HG03521 (cell line): ENCODE measurements at regions not wholly inside any gene's neighbourhood (a gene's known extent, or its start where the extent isn't known, plus 50 kb on each side); places are given as distances from the start of the nearest gene placed in this dataset.
"Not testable (repeated sequence)": the region's sequence is repeated elsewhere in the genome, so short reads cannot be mapped to it uniquely, and the experiment has no call there.

Experiments
- ATAC-seq: cut with Tn5 transposase; IDR thresholded peaks from one replicate; pipeline ENCODE4 v1.9.1; 2021; ENCODE audit warnings: mild to moderate bottlenecking, moderate library complexity; ENCODE audit not compliant: unreplicated experiment

DNA sequence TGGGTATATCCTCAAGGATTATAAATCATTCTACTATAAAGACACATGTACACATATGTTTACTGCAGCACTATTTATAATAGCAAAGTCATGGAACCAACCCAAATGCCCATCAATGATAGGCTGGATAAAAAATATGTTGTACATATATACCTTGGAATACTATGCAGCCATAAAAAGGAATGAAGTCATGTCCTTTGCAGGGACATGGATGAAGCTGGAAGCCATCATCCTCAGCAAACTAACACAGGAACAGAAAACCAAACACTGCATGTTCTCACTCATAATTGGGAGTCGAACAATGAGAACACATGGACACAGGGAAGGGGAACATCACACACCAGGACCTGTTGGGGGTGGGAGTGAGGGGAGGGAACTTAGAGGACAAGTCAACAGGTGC lies 715.0 kb upstream of the ADGRB3 start:
- ATAC-seq, result not testable (repeated sequence)

GRCh38 chr6:67916399-67916798 lies 718.7 kb upstream of the ADGRB3 start:
- ATAC-seq, result no peak

- ATAC-seq, result no peak
Observed at GRCh38 chr6:67914419-67914818, 720.7 kb upstream of the ADGRB3 start.

- no peak for ATAC-seq
Observed at GRCh38 chr6:67909354-67909753, 725.7 kb upstream of the ADGRB3 start.

- no peak for ATAC-seq
Observed at GRCh38 chr6:67908379-67908778, 726.7 kb upstream of the ADGRB3 start.

DNA sequence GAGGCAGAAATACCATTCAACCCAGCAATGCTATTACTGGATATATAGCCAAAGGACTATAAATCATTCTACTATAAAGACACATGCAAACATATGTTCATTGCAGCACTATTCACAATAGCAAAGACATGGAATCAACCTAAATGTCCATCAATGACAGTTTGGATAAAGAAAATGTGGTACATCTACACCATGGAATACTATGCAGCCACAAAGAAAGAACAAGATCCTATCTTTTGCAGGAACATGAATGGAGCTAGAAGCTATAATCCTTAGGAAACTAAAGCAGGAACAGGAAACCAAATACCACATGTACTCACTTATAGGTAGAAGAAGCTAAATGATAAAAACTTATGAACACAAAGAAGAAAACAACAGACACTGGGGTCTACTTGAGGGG lies 730.3 kb upstream of the ADGRB3 start:
- not testable (repeated sequence) for ATAC-seq

GRCh38 chr6:67898875-67899274 lies 736.2 kb upstream of the ADGRB3 start:
- ATAC-seq, result no peak

DNA sequence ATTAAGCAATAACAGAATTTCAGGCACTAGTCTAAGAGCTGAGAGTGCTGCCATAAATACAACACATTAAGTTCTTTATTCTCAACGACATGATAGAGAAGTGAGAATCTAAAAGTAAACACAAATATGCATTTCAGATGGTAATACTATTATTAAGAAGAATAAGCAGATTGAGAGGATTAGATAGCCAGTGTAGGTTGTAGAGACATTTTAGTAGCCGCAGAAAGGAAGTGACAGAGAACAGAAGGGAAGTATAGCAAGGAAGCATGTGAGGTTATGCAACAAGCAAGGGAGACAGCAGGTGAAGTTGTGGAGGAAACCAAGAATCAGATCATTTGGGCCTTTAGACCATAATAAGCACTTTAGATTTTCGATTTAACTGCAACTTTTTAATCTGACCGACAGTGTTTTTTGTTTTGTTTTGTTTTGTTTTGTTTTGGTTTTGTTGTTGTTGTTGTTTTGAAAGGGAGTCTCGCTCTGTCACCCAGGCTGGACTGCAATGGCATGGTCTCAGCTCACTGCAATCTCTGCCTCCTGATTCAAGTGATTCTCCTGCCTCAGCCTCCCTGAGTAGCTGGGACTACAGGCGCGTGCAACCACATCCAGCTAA lies 737.0 kb upstream of the ADGRB3 start:
- ATAC-seq, result no peak

GRCh38 chr6:67896476-67896875 lies 738.6 kb upstream of the ADGRB3 start:
- no peak for ATAC-seq

DNA sequence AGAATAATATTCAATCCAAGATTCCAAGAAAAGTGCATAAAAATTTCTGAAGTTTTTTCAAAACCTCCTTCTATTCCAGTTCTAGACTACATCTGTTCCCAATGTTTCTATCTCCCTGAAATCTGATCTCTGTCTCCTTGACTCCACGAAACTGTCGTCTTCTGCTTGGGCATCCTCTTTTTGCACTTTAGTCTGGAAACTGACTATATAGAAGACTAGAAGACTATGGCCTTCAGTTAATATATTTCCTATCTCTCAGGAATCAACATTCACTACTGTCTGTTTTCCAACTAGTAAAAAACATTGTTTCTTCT lies 745.4 kb upstream of the ADGRB3 start:
- ATAC-seq, result no peak

- no peak for ATAC-seq
Observed at GRCh38 chr6:67888886-67889681, 746.0 kb upstream of the ADGRB3 start.

GRCh38 chr6:67888546-67888885 lies 746.6 kb upstream of the ADGRB3 start:
- no peak for ATAC-seq

DNA sequence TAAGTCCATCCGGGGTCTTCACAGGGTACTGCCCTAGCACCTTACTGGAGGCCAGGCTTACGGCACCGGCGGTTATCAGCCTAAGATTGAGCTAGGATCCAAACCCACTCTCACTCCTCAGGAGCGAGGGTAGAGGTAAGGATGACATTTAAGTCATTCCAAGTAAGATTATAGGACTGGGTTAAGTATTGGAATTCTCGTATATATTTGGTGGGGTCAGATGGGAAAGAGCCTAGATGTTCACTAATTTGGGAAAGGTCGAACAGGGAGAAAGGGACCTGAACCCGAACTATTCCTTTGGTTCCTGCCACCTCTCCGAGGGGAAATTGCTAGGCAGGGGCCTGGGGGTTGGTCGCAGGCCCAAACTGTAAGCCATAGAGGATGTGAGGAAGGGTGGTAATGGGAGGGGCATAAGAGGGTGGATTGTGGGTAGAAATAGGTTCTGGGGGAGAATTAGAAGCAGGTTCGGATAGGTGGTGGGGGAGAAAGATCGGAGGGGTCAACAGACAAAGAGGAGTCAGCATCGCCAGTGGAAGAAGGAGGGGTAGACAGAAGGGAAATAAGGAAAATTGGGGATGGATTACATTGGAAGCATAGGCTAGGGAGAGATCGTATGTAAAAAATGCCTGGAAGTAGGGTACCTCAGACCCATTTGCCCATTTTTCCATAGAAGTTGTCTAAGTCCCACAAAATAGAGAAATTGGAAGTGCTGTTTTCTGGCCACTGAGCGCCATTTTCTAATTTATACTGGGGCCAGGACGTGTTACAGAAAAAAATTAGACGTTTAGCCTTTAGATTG lies 747.1 kb upstream of the ADGRB3 start:
- ATAC-seq, result no peak

DNA sequence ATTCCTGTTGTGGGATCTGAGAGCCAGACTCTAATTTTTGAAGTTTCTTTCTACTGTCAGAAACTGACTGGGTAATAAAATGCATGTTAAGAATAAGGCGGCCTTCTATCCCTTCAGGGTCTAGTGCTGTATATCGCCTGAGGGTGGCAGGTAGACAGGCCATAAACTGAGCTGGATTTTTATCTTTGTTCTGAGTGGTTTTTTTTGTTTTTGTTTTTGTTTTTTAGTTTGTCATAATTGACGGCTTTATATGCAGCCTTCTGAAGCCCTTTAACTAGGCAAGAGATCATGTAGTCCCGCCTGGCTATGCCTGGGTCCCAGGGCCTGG lies 747.7 kb upstream of the ADGRB3 start:
- no peak for ATAC-seq

DNA sequence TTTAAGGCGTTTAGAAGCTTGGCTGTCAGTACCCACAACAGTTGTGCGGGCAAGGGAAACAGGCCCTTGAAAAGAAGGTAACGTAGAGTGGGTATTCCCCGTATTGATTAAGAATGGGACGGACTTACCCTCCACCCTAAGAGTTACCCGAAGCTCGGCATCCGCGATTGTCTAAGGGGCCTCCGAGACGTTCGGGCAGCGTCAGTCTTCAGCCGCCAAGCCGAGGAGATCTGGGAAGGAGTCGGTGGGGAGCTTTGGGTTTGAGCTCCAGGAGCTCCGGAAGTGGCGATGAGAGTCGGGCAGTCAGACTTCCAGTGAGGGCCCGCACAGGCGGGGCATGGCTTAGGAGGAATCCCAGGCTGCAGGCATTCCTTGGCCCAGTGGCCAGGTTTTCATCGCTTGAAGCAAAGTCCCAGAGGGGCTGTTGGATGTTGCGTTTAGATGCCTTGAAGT lies 748.2 kb upstream of the ADGRB3 start:
- no peak for ATAC-seq

GRCh38 chr6:67886036-67886707 lies 748.9 kb upstream of the ADGRB3 start:
- no peak for ATAC-seq

DNA sequence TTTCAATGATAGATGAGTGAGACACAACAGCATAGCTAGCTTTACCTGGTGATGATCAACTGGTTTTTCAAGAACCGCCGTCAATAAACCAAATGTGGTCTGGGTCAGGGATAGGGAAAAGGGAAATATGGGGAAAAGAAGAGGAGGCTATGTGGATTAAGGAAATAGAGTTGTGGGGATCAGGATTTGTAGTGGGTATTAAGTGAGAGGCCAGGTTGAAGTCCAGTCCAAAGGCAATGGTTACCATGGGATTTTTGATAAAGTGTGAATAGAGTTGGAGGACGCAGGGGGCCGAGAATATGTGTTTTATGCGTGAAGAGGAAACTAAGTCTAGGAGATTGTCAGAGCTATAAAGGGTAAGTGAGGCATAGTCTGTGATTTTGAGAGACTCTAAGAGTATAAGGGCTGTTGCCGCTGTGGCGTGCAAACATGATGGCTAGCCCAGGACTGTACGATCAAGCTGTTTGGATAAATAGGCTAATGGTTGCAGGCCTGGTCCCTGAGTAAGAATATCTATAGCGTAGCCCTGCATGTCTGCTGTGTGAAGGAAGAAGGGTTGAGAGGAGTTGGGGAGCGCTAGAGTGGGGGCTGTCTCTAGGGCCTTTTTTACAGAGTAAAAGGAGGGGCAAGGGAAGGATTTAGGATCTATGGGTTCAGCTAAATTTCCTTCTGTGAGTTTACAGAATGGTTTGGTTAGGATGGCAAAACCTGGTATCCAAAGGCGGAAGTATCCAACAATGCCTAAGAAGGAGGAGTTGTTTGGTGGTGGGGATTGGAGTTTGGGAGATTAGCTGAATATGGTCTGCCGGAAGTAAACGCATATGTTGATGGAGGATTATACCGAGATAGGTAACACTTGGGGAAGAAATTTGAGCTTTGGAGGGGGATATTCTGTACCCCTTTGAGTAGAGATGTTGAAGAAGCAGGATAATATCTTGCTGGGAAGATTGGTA lies 749.7 kb upstream of the ADGRB3 start:
- ATAC-seq, result no peak

DNA sequence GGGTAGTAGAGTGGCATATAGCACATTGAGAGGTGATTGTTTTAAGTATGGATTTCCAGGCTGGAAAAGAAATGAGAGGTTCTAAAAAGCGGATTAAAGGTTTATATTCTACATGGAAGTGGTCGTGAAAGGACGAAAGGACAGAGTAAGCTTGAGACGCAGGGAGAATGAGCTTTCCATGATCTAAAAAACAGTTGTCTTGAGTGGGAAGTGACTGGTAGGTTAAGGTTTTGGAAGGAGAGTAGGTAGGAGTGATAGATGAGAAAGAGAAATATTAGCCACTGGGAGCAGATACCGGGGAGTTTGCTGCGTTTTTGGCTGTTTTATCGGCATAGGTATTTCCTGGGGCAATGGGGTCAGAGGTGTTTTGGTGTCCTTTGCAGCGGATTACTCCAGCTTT lies 750.6 kb upstream of the ADGRB3 start:
- no peak for ATAC-seq

DNA sequence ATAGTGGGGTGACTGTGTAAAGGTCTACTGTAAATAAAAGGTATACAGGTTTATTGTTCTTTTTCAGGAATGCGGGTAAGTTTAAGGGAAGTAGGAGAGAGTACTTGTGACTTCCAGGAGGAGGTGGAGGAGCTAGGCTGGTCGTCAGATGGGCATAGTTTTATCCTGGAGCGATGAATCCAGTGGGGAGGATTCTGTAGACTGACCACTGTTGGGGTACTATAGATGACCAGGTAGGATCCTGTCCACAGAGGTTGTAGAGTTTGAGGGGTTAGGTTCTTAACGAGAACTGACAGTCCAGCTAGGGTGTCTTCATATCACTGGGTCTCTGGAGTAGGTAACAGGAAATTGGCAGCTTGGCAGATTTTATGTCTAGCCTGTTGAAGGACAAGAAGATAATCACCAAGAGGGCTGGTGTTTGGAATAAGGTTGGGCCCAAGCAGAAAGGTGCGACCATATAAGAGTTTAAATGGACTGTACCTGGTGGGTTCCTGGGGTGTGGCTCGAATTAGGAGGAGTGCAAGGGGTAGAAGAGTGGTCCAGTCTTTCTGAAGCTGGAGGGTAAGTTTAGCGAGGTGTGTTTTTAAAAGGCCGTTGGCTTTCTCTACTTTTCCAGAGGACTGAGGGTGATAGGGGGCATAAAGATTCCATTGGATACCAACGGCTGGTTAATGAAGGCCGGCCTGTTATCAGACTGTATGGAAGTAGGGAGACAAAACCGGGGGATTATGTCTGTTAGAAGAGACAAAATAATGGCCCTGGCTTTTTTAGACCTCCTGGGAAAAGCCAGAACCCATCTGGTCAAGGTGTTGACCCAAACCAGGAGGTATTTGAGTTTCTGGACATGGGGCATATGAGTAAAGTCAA lies 751.3 kb upstream of the ADGRB3 start:
- ATAC-seq, result no peak
